ENCODE measurements at regions not wholly inside any gene's neighbourhood (a gene's known extent, or its start where the extent isn't known, plus 50 kb on each side); places are given as distances from the start of the nearest gene placed in this dataset.

GRCh38 chr2:136651456-136652010, 113.8 kb upstream of the THSD7B start:
- Histone ChIP-seq H3K27me3 (no peaks in the 10 kb centered on the region), H3K4me3 (no peak overlapping the region), H3K36me3 (no peaks in the 10 kb centered on the region), H3K4me1 (peaks cover 7% of the 10 kb centered on the region), H3K27ac (no peak overlapping the region), H3K9me3 (no peaks in the 10 kb centered on the region)
- DNase-seq (no peak), ATAC-seq (no peak)
- intact Hi-C loops (cut with DNase I): no loop called here
- TF ChIP-seq CTCF (IDR thresholded peaks at IDR 0.05): no peak

DNA sequence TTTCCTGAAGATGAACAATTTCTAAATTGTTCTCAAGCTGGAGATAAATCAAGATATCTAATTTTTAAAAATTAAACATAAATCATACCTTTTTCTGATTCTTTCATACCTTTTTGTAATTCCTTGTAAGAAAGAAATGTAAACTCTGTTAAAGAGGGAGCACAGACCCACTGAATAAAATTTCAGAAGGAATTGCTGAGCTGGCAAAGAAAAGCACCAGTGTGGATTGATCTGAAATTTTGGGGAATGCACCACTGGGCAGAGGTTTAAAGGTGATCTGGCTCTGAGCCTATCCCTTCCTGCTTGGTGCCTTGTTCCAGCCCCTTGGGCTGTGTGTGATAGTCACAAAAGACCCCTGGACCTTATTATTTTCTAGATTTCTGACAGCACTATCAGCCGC, 118.3 kb upstream of the THSD7B start:
- H3K4me3 ChIP-seq: no peak overlapping the region
- ATAC-seq (no peak), DNase-seq (no peak)
- TF ChIP-seq CTCF (IDR thresholded peaks at IDR 0.05): no peak
- H3K36me3 ChIP-seq: no peaks in the 10 kb centered on the region
- intact Hi-C loops (cut with DNase I): no loop called here
- no peak overlapping the region for H3K27ac ChIP-seq
- no peaks in the 10 kb centered on the region for H3K4me1 ChIP-seq
- no peaks in the 10 kb centered on the region for H3K27me3 ChIP-seq
- H3K9me3 ChIP-seq: no peaks in the 10 kb centered on the region

- intact Hi-C loops (cut with DNase I): no loop called here
Measured at GRCh38 chr2:136645236-136645828, 120.0 kb upstream of the THSD7B start.

GRCh38 chr2:136639651-136640050, 125.7 kb upstream of the THSD7B start:
- H3K4me1 ChIP-seq: no peaks in the 10 kb centered on the region
- intact Hi-C loops (cut with DNase I): no loop called here
- H3K36me3 ChIP-seq: no peaks in the 10 kb centered on the region
- H3K9me3 ChIP-seq: no peaks in the 10 kb centered on the region
- H3K27ac ChIP-seq: no peak overlapping the region
- ATAC-seq (no peak), DNase-seq (no peak)
- no peak overlapping the region for H3K4me3 ChIP-seq
- no peak for TF ChIP-seq CTCF (IDR thresholded peaks at IDR 0.05)
- no peaks in the 10 kb centered on the region for H3K27me3 ChIP-seq

More at GRCh38 chr2:136645236-136645828, 120.0 kb upstream of the THSD7B start:
- no peak overlapping the region for H3K4me3 ChIP-seq
- H3K9me3 ChIP-seq: no peaks in the 10 kb centered on the region
- H3K27me3 ChIP-seq: no peaks in the 10 kb centered on the region
- no peaks in the 10 kb centered on the region for H3K4me1 ChIP-seq
- no peak overlapping the region for H3K27ac ChIP-seq
- ATAC-seq (no peak), DNase-seq (no peak)
- TF ChIP-seq CTCF (IDR thresholded peaks at IDR 0.05): no peak
- H3K36me3 ChIP-seq: no peaks in the 10 kb centered on the region

GRCh38 chr2:136638193-136638592, 127.2 kb upstream of the THSD7B start:
- Histone ChIP-seq H3K4me1 (no peaks in the 10 kb centered on the region), H3K36me3 (no peaks in the 10 kb centered on the region), H3K27me3 (no peaks in the 10 kb centered on the region), H3K27ac (no peak overlapping the region), H3K9me3 (no peaks in the 10 kb centered on the region), H3K4me3 (no peak overlapping the region)
- DNase-seq: no peak
- no peak for TF ChIP-seq CTCF (IDR thresholded peaks at IDR 0.05)
- intact Hi-C loops (cut with DNase I): no loop called here
- no peak for ATAC-seq

DNA sequence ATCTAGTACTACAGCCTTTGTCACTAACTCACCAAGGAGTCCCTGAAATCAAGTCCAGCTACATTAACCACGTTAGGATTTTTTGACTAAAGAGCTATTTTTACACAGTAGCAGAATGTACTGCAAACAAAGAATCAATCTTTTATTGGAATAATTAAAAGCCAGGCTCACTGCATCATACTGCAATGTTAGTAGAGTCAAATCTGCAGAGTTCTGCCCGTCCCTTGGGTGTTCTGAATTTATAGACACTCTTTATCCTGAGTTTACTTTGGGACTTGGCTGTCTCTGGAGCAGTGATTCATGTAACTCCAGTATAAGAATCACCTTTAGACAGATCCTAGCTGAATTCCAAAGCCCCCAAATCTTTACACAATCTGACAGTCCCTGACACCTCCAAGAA, 127.9 kb upstream of the THSD7B start:
- H3K9me3 ChIP-seq: no peaks in the 10 kb centered on the region
- H3K4me3 ChIP-seq: no peak overlapping the region
- DNase-seq (no peak), ATAC-seq (no peak)
- intact Hi-C loops (cut with DNase I): no loop called here
- no peaks in the 10 kb centered on the region for H3K36me3 ChIP-seq
- no peak overlapping the region for H3K27ac ChIP-seq
- no peak for TF ChIP-seq CTCF (IDR thresholded peaks at IDR 0.05)
- no peaks in the 10 kb centered on the region for H3K4me1 ChIP-seq
- no peaks in the 10 kb centered on the region for H3K27me3 ChIP-seq
